SK-N-SH treated with all-trans-retinoic acid at 6 μM for 48 hours (cell line): ENCODE measurements at regions not wholly inside any gene's neighbourhood (a gene's known extent, or its start where the extent isn't known, plus 50 kb on each side); places are given as distances from the start of the nearest gene placed in this dataset.

ENCODE experiments used
- ATAC-seq: fragments of 200-7000 bp; cut with Tn5 transposase; 3 replicates; pipeline ENCODE4 v1.9.1; 2020; ENCODE audit warnings: mild to moderate bottlenecking, moderate library complexity
- ARNTL ChIP-seq: fragments of 450-650 bp; formaldehyde crosslinking; IDR thresholded peaks from 2 replicates; pipeline ENCODE4 v1.5.0; 2020; ENCODE audit warnings: low read depth, mild to moderate bottlenecking, moderate library complexity, borderline replicate concordance
- BACH2 ChIP-seq: fragments of 250-450 bp; sonication (Bioruptor Pico); IDR thresholded peaks from 2 replicates; pipeline ENCODE4 v1.9.0; 2021; ENCODE audit warnings: mild to moderate bottlenecking, borderline replicate concordance
- CSDC2 ChIP-seq: fragments of 250-450 bp; sonication (Bioruptor Pico); IDR thresholded peaks from 2 replicates; pipeline ENCODE4 v1.5.0; 2020; ENCODE audit warnings: mild to moderate bottlenecking, moderate library complexity
- ESRRG ChIP-seq: fragments of 250-450 bp; sonication (Bioruptor Pico); IDR thresholded peaks from 2 replicates; pipeline ENCODE4 v1.6.1; 2021; ENCODE audit warnings: mild to moderate bottlenecking
- ISL1 ChIP-seq: fragments of 250-450 bp; sonication (Bioruptor Pico); IDR thresholded peaks from 2 replicates; pipeline ENCODE4 v2.1.2; 2022; ENCODE audit warnings: mild to moderate bottlenecking, moderate library complexity
- OSR1 ChIP-seq: fragments of 250-450 bp; sonication (Bioruptor Pico); IDR thresholded peaks from 2 replicates; pipeline ENCODE4 v1.8.0; 2022; ENCODE audit warnings: moderate library complexity, mild to moderate bottlenecking, inconsistent platforms
- PPARA ChIP-seq: fragments of 250-450 bp; sonication (Bioruptor Pico); IDR thresholded peaks from 2 replicates; pipeline ENCODE4 v1.5.0; 2020; ENCODE audit warnings: mild to moderate bottlenecking, borderline replicate concordance
- RARB ChIP-seq: fragments of 250-450 bp; sonication (Bioruptor Pico); IDR thresholded peaks from 2 replicates; pipeline ENCODE4 v1.8.0; 2021; ENCODE audit warnings: mild to moderate bottlenecking, moderate library complexity
- SNAI2 ChIP-seq: fragments of 250-450 bp; sonication (Bioruptor Pico); IDR thresholded peaks from 2 replicates; pipeline ENCODE4 v1.5.0; 2020; ENCODE audit warnings: mild to moderate bottlenecking, moderate library complexity
- TCF4 ChIP-seq: fragments of 250-450 bp; sonication (Bioruptor Pico); IDR thresholded peaks from 2 replicates; pipeline ENCODE4 v1.8.0; 2021; ENCODE audit warnings: mild to moderate bottlenecking, moderate library complexity, borderline replicate concordance
- TOX ChIP-seq: fragments of 250-450 bp; sonication (Bioruptor Pico); IDR thresholded peaks from 2 replicates; pipeline ENCODE4 v1.8.0; 2021; ENCODE audit warnings: mild to moderate bottlenecking, moderate library complexity, borderline replicate concordance
- ZC3H10 ChIP-seq: fragments of 250-450 bp; sonication (Bioruptor Pico); IDR thresholded peaks from 2 replicates; pipeline ENCODE4 v1.5.1; 2021; ENCODE audit warnings: mild to moderate bottlenecking, moderate library complexity
- ZFP3 ChIP-seq: fragments of 250-450 bp; sonication (Bioruptor Pico); IDR thresholded peaks from 2 replicates; pipeline ENCODE4 v1.5.0; 2020; ENCODE audit warnings: mild to moderate bottlenecking, moderate library complexity
- ZFP30 ChIP-seq: fragments of 450-650 bp; formaldehyde crosslinking; IDR thresholded peaks from 2 replicates; pipeline ENCODE4 v1.5.0; 2022; ENCODE audit warnings: mild to moderate bottlenecking, moderate library complexity
- ZNF565 ChIP-seq: fragments of 450-650 bp; formaldehyde crosslinking; conservative IDR thresholded peaks from 2 replicates; pipeline ENCODE4 v1.5.0; 2020; ENCODE audit warnings: low read depth, mild to moderate bottlenecking, moderate library complexity
- ZNF70 ChIP-seq: fragments of 450-650 bp; formaldehyde crosslinking; IDR thresholded peaks from 2 replicates; pipeline ENCODE4 v1.5.0; 2020; ENCODE audit warnings: mild to moderate bottlenecking, moderate library complexity
- ZNF8 ChIP-seq: fragments of 450-650 bp; formaldehyde crosslinking; IDR thresholded peaks from 2 replicates; pipeline ENCODE4 v1.5.0; 2020; ENCODE audit warnings: mild to moderate bottlenecking, moderate library complexity
- TF ChIP-seq, protein P1 (sequence below): fragments of 250-450 bp; sonication (Bioruptor Pico); IDR thresholded peaks from 2 replicates; pipeline ENCODE4 v1.8.0; 2020; ENCODE audit warnings: mild to moderate bottlenecking, moderate library complexity, borderline replicate concordance
- TF ChIP-seq, protein P2 (sequence below): fragments of 250-450 bp; sonication (Bioruptor Pico); IDR thresholded peaks from 2 replicates; pipeline ENCODE4 v1.8.0; 2021; ENCODE audit warnings: low read depth, mild to moderate bottlenecking, moderate library complexity, borderline replicate concordance
- TF ChIP-seq, protein P3 (sequence below): fragments of 250-450 bp; sonication (Bioruptor Pico); IDR thresholded peaks from 2 replicates; pipeline ENCODE4 v1.5.0; 2020; ENCODE audit warnings: mild to moderate bottlenecking, moderate library complexity
- TF ChIP-seq, protein P4 (sequence below): fragments of 250-450 bp; sonication (Bioruptor Pico); IDR thresholded peaks from 2 replicates; pipeline ENCODE4 v1.5.1; 2021; ENCODE audit warnings: mild to moderate bottlenecking, moderate library complexity

DNA sequence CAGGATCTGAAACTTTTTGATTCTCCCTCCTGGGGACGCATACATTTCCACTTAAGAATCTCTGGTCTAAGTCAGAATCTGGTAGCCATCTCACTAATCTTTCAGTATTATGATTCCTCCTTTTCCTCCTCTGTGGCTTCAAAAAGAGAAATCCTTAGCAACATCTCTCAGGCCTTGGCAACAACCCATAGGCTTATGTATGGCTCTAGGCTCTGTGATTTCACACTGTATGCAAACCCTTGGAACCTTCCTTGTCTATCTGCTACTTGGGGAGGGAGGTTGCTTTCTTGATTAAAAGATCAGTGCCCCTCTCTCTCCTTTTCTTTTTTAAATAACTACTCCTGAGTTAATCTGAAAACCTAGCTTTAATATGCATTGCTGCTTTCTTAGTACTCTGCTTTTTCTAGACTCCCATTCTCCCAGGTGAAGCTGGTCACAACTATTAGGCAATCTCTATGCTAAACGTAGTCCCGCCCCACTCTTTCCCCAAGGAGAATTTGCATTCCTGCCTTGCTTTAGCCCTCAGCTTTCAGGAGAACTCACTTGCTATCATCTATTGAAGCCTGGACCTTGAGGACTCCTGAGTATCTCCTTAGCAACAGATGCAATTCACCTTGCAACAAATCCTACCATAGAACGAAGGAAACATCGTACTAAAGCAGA, 72.2 kb upstream of the L3MBTL4 start:
- no peak for ATAC-seq
- no peak for TF ChIP-seq RARB (CRISPR knock-in tag)
- TF ChIP-seq TCF4 (CRISPR knock-in tag): no peak
- TF ChIP-seq ZNF70 (CRISPR knock-in tag): no peak
- TF ChIP-seq ZFP3 (CRISPR knock-in tag): no peak
- TF ChIP-seq, protein P1, sequence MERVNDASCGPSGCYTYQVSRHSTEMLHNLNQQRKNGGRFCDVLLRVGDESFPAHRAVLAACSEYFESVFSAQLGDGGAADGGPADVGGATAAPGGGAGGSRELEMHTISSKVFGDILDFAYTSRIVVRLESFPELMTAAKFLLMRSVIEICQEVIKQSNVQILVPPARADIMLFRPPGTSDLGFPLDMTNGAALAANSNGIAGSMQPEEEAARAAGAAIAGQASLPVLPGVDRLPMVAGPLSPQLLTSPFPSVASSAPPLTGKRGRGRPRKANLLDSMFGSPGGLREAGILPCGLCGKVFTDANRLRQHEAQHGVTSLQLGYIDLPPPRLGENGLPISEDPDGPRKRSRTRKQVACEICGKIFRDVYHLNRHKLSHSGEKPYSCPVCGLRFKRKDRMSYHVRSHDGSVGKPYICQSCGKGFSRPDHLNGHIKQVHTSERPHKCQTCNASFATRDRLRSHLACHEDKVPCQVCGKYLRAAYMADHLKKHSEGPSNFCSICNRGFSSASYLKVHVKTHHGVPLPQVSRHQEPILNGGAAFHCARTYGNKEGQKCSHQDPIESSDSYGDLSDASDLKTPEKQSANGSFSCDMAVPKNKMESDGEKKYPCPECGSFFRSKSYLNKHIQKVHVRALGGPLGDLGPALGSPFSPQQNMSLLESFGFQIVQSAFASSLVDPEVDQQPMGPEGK: no peak
- TF ChIP-seq ZNF565 (CRISPR knock-in tag): no peak
- no peak for TF ChIP-seq TOX (CRISPR knock-in tag)
- TF ChIP-seq ZFP30 (CRISPR knock-in tag): no peak

DNA sequence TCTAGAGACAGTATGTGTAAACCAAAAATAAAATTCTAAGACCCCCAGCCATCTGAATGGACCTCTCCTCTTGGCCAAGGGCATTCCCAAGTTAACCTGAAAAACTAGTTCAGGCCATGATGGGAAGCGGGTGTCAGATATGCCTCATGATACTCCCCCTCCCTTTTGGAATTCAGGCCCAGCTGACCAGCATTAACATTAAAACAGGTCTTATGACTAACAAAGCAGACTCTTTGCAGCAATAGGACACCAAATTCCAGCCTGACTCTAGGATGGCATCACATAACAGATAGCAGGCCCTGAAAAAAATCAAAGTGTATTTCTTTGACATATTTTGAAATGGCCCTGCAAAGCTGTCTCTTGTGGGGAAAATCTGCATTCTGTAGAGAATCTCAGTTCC, 73.3 kb upstream of the L3MBTL4 start:
- no peak for TF ChIP-seq ZFP3 (CRISPR knock-in tag)
- no peak for TF ChIP-seq SNAI2 (CRISPR knock-in tag)
- TF ChIP-seq ARNTL (CRISPR knock-in tag): no peak
- TF ChIP-seq ZNF8 (CRISPR knock-in tag): no peak
- no peak for TF ChIP-seq ESRRG (CRISPR knock-in tag)
- no peak for TF ChIP-seq ISL1 (CRISPR knock-in tag)
- TF ChIP-seq, protein P2, sequence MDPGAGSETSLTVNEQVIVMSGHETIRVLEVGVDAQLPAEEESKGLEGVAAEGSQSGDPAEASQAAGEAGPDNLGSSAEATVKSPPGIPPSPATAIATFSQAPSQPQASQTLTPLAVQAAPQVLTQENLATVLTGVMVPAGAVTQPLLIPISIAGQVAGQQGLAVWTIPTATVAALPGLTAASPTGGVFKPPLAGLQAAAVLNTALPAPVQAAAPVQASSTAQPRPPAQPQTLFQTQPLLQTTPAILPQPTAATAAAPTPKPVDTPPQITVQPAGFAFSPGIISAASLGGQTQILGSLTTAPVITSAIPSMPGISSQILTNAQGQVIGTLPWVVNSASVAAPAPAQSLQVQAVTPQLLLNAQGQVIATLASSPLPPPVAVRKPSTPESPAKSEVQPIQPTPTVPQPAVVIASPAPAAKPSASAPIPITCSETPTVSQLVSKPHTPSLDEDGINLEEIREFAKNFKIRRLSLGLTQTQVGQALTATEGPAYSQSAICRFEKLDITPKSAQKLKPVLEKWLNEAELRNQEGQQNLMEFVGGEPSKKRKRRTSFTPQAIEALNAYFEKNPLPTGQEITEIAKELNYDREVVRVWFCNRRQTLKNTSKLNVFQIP: no peak
- TF ChIP-seq ZNF565 (CRISPR knock-in tag): no peak

DNA sequence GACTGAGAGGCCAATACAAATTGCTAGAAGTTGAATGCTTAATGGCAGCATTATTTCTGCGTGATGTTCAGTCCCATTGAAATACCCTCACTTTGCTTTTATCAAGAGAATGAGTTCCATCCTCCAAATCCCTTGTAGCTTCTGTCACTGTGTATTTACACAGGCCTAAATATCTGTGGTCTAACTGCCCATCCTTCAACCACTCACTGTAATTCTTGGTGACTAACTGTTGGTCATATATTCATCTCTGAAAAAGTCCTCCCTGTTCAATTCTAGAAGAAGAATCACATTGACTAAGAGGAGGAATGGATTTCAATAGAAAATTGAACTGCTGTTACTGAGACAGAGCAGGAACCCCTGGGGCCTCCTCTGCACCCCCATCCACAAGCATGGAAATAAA, 74.2 kb upstream of the L3MBTL4 start:
- ATAC-seq: no peak
- no peak for TF ChIP-seq ZNF565 (CRISPR knock-in tag)
- TF ChIP-seq, protein P3, sequence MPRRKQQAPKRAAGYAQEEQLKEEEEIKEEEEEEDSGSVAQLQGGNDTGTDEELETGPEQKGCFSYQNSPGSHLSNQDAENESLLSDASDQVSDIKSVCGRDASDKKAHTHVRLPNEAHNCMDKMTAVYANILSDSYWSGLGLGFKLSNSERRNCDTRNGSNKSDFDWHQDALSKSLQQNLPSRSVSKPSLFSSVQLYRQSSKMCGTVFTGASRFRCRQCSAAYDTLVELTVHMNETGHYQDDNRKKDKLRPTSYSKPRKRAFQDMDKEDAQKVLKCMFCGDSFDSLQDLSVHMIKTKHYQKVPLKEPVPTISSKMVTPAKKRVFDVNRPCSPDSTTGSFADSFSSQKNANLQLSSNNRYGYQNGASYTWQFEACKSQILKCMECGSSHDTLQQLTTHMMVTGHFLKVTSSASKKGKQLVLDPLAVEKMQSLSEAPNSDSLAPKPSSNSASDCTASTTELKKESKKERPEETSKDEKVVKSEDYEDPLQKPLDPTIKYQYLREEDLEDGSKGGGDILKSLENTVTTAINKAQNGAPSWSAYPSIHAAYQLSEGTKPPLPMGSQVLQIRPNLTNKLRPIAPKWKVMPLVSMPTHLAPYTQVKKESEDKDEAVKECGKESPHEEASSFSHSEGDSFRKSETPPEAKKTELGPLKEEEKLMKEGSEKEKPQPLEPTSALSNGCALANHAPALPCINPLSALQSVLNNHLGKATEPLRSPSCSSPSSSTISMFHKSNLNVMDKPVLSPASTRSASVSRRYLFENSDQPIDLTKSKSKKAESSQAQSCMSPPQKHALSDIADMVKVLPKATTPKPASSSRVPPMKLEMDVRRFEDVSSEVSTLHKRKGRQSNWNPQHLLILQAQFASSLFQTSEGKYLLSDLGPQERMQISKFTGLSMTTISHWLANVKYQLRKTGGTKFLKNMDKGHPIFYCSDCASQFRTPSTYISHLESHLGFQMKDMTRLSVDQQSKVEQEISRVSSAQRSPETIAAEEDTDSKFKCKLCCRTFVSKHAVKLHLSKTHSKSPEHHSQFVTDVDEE (CRISPR knock-in tag): no peak
- no peak for TF ChIP-seq ZC3H10
- no peak for TF ChIP-seq RARB (CRISPR knock-in tag)
- TF ChIP-seq, protein P2: no peak
- TF ChIP-seq ZNF8 (CRISPR knock-in tag): no peak
- TF ChIP-seq PPARA (CRISPR knock-in tag): no peak
- TF ChIP-seq, protein P4, sequence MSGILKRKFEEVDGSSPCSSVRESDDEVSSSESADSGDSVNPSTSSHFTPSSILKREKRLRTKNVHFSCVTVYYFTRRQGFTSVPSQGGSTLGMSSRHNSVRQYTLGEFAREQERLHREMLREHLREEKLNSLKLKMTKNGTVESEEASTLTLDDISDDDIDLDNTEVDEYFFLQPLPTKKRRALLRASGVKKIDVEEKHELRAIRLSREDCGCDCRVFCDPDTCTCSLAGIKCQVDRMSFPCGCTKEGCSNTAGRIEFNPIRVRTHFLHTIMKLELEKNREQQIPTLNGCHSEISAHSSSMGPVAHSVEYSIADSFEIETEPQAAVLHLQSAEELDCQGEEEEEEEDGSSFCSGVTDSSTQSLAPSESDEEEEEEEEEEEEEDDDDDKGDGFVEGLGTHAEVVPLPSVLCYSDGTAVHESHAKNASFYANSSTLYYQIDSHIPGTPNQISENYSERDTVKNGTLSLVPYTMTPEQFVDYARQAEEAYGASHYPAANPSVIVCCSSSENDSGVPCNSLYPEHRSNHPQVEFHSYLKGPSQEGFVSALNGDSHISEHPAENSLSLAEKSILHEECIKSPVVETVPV: no peak
- TF ChIP-seq CSDC2 (CRISPR knock-in tag): no peak
- no peak for TF ChIP-seq SNAI2 (CRISPR knock-in tag)

More for the DNA sequence above, 73.3 kb upstream of the L3MBTL4 start:
- ATAC-seq: no peak

DNA sequence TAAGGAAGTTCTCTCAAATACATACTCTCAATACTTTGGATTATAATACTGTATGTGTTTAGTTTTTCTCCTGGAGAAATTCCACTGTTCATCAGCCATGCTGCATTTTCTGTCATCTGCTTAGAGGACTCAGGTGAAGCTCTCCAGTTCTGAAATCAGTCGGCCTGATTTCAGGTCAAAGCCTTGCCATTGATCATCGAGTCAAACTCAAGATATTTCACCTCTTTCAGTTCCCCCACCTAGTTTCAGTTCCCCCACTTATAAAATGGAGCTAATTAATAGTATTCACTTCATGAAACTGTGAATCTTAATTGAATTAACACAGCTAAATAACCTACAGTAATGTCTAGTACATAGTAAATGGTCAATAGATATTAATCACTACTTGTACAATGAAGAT, 75.3 kb upstream of the L3MBTL4 start:
- ATAC-seq: no peak
- no peak for TF ChIP-seq ARNTL (CRISPR knock-in tag)
- TF ChIP-seq ZNF565 (CRISPR knock-in tag): no peak
- no peak for TF ChIP-seq ISL1 (CRISPR knock-in tag)
- TF ChIP-seq RARB (CRISPR knock-in tag): no peak
- TF ChIP-seq ZNF8 (CRISPR knock-in tag): no peak
- TF ChIP-seq, protein P2: no peak
- TF ChIP-seq, protein P3 (CRISPR knock-in tag): no peak
- TF ChIP-seq ZC3H10: no peak
- TF ChIP-seq CSDC2 (CRISPR knock-in tag): no peak
- no peak for TF ChIP-seq OSR1 (CRISPR knock-in tag)
- no peak for TF ChIP-seq BACH2 (CRISPR knock-in tag)
- no peak for TF ChIP-seq ZFP3 (CRISPR knock-in tag)
